H54 (cell line): ENCODE measurements at regions not wholly inside any gene's neighbourhood (a gene's known extent, or its start where the extent isn't known, plus 50 kb on each side); places are given as distances from the start of the nearest gene placed in this dataset.

Experiments used
- DNase-seq: peaks from one replicate; pipeline ENCODE4 v3.0.0; 2011; ENCODE audit warnings: low spot score, mixed read lengths; ENCODE audit not compliant: insufficient read length
- FAIRE-seq: peaks from 3 replicates; lab custom pipeline; 2011; peaks lifted over from hg19 to GRCh38; lab: Jason Lieb, UNC
- POLR2A ChIP-seq: IDR thresholded peaks from 2 replicates; pipeline ENCODE4 v1.6.1; 2011; ENCODE audit warnings: low read depth, mild to moderate bottlenecking, low read length

- DNase-seq (no peak), FAIRE-seq (no peak)
- no peak for TF ChIP-seq POLR2A
Measured at GRCh38 chr22:48563966-48564330, 1263.7 kb downstream of the BRD1 start.

- no peak for TF ChIP-seq POLR2A
- no peak for FAIRE-seq
- DNase-seq: no peak
Measured at GRCh38 chr22:48563118-48563965, 1264.3 kb downstream of the BRD1 start.

- DNase-seq (no peak), FAIRE-seq (no peak)
- TF ChIP-seq POLR2A: no peak
Measured at GRCh38 chr22:48561676-48562075, 1266.0 kb downstream of the BRD1 start.

- no peak for TF ChIP-seq POLR2A
- no peak for DNase-seq
- FAIRE-seq: no peak
Measured at GRCh38 chr22:48560836-48561235, 1266.8 kb downstream of the BRD1 start.

GRCh38 chr22:48560389-48560751, 1267.3 kb downstream of the BRD1 start:
- TF ChIP-seq POLR2A: no peak
- FAIRE-seq: no peak
- no peak for DNase-seq

GRCh38 chr22:48559647-48560388, 1267.9 kb downstream of the BRD1 start:
- no peak for TF ChIP-seq POLR2A
- DNase-seq (no peak), FAIRE-seq (no peak)

- FAIRE-seq (no peak), DNase-seq (no peak)
- TF ChIP-seq POLR2A: no peak
Measured at GRCh38 chr22:48558606-48559402, 1268.9 kb downstream of the BRD1 start.

- no peak for FAIRE-seq
- no peak for TF ChIP-seq POLR2A
Measured at GRCh38 chr22:48558016-48558415, 1269.7 kb downstream of the BRD1 start.

GRCh38 chr22:48557473-48557872, 1270.2 kb downstream of the BRD1 start:
- DNase-seq (no peak), FAIRE-seq (no peak)
- no peak for TF ChIP-seq POLR2A

More at GRCh38 chr22:48558016-48558415, 1269.7 kb downstream of the BRD1 start:
- no peak for DNase-seq

GRCh38 chr22:48556751-48557150, 1270.9 kb downstream of the BRD1 start:
- DNase-seq (no peak), FAIRE-seq (no peak)
- no peak for TF ChIP-seq POLR2A

- TF ChIP-seq POLR2A: no peak
- no peak for FAIRE-seq
- no peak for DNase-seq
Measured at GRCh38 chr22:48556222-48556621, 1271.5 kb downstream of the BRD1 start.

GRCh38 chr22:48555606-48556005, 1272.1 kb downstream of the BRD1 start:
- no peak for TF ChIP-seq POLR2A

GRCh38 chr22:48554893-48555572, 1272.6 kb downstream of the BRD1 start:
- no peak for TF ChIP-seq POLR2A
- FAIRE-seq (no peak), DNase-seq (no peak)

More at GRCh38 chr22:48555606-48556005, 1272.1 kb downstream of the BRD1 start:
- DNase-seq: no peak
- no peak for FAIRE-seq
